Left renal pelvis (tissue), 4 donors: ENCODE measurements at regions not wholly inside any gene's neighbourhood (a gene's known extent, or its start where the extent isn't known, plus 50 kb on each side); places are given as distances from the start of the nearest gene placed in this dataset.

Source experiments
- DNase-seq, 4 donors: peaks; one replicate each; pipeline ENCODE4 v3.0.0-alpha.2; 2013; ENCODE audit warnings: low read depth in 4 of 4, low spot score in 3 of 4

- no peak for DNase-seq
Measured at GRCh38 chr10:8227246-8227645, 172.8 kb downstream of the GATA3 start.

DNA sequence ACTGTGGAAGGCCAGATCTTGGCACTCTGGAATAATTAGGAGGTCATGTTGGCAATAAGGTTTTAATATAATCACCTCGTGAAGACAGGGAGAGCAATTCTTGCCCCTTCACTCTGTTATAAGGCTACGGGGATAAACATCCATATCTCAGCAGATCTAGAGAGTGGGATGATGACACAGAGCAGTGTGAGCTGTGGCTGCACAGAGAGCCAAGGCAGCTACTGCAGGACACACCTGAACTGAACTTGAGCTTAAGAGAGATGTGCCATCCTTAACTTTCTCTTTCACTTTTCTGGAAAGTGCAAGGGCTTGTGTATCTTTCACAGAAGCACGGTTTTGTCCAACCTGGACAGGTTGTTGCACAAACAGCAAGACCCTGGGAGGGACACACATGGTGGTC, 174.7 kb downstream of the GATA3 start:
- DNase-seq = no peak

- DNase-seq = no peak
Measured at GRCh38 chr10:8230902-8231301, 176.4 kb downstream of the GATA3 start.

- DNase-seq = no peak
Measured at GRCh38 chr10:8233049-8233448, 178.6 kb downstream of the GATA3 start.

GRCh38 chr10:8233832-8234259, 179.4 kb downstream of the GATA3 start:
- DNase-seq = no peak

DNA sequence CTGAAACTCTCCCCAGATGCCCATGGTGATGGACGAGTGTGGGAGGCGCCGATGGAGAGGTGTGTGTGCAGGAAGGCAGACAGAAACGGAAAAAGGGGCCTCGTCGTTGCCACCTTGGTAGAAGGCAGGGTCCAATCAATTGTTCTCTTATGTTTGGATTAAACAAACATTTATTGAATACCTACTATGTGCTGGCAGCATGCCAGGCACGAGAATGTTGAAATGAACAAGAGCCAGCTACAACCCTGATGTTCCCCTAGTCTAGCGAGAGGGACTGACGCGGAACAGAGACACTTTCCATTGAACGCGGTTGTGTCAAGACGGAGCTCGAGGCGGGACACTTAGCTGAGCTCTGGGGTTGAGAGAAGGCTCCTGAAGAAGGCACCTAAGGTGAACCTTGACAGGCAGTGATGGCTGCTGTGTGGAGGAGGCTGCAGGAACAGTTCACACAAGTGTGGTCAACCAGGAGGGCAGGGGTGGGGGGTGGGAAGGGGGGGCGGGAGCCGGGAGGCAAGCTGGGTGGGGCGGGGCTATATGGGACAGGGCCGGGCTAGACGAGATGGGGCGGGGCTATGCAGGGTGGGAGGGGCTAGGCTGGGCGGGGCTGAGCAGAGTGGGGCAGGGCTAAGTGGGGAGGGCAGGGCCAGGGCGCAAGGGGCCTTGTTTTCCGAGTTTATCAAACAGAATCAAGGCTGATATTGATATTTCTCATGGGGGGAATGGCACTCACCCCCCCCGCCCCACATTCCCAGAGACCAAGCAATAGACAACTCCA, 181.0 kb downstream of the GATA3 start:
- no peak for DNase-seq

- no peak for DNase-seq
Measured at GRCh38 chr10:8238986-8239385, 184.5 kb downstream of the GATA3 start.

- no peak for DNase-seq
Measured at GRCh38 chr10:8240861-8241260, 186.4 kb downstream of the GATA3 start.

- no peak for DNase-seq
Measured at GRCh38 chr10:8242295-8242872, 187.9 kb downstream of the GATA3 start.

GRCh38 chr10:8245131-8245813, 190.8 kb downstream of the GATA3 start:
- DNase-seq = no peak

DNA sequence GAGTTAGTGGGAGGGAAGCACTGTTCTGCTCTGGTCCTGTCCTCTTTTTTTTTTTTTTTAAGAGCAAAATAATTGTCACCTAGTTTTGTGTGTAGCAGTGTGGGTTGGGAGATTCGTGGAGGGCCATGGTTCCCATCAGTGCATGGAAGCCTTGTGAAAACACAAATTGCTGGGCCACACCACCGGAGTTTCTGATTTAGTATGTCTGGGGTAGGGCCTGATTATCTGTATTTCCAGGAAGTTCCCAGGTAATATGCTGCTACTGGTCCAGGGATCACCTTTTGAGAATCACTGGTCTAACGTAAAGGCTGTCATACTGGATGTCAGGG, 191.3 kb downstream of the GATA3 start:
- DNase-seq = no peak

DNA sequence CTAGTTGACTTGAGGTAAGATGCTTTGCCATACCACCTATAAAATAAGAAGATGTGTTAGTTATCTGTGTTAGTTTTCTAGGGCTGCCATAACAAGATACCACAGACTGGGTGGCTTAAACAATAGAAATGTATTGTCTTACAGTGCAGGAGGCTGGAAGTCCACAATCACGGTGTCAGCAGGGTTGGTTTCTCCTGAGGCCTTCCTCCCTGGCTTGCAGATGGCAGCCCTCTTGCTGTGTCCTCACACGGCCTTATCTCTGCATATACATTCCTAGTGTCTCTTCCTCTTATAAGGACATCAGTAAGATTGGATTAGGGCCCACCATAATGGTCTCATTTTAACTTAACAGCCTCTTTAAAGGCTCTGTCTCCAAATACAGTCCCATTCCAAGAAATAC, 192.1 kb downstream of the GATA3 start:
- DNase-seq = no peak

DNA sequence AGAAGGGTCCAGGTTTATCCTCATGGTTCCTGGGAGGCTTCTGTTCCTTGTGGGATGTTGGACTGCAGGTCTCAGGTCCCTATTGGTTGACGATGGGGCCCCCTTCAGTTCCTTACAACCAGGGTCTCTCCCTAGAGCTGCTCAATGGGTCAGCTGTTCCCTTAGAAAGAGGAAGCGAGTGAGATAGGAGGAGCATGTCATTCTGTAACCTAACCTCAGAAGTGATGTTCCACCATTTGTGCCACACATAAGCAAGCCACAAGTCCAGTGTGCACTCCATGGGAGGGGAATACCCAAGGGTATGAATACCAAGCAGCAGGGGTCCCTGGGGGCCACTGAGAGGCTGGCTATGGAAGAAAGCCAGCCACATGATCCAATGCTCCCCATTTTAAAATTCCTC, 192.7 kb downstream of the GATA3 start:
- no peak for DNase-seq

DNA sequence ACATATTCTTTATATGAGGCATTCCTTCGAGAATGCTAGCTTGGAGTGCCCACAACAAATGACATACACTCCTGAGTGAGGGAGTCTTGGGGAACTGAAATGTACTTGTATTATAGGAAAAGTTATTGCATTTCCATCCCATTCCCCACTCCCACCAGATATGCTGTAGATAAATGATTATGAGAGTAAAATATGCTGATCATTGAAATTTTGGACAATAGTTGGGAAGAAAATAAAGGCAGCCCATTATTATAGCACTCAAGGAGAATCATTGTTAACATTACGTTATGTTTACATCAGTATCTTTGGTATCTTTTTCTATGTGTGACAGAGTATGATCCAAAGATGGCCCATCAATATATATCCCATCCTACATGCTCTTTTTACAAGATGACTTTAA, 194.4 kb downstream of the GATA3 start:
- DNase-seq = no peak

DNA sequence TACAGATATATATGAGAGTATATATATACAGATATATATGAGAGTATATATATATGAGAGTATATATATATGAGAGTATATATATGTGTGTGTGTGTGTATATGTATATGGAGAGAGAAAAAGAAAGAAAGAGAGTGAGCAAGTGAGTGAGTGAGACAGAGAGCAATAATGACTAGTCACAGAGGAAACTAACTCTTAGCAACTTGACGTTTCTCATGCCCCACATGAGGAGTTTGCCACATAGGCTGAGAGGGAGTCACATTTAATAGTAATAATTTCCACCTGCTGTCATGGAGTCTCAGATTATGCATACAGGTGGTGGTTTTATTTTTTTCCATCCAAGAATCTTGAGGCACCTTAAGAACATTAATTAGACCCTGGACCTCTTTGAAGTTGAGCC, 199.9 kb downstream of the GATA3 start:
- no peak for DNase-seq

- DNase-seq = no peak
Measured at GRCh38 chr10:8255301-8255700, 200.8 kb downstream of the GATA3 start.

- DNase-seq = no peak
Measured at GRCh38 chr10:8260645-8261044, 206.2 kb downstream of the GATA3 start.

DNA sequence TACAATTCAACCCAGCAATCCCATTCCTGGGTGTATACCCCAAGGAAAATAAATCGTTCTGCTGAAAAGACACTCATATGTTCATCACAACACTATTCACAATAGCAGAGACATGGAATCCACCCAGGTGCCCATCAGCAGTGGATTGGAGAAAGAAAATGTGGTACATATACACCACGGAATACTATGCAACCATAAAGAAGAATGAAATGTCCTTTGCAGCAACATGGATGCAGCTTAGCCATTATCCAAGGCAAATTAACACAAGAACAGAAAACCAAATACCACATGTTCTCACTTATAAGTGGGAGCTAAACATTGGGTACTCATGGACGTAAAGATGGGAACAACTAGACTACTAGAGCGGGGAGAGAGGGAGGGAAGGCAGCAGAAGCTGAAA, 207.8 kb downstream of the GATA3 start:
- no peak for DNase-seq

DNA sequence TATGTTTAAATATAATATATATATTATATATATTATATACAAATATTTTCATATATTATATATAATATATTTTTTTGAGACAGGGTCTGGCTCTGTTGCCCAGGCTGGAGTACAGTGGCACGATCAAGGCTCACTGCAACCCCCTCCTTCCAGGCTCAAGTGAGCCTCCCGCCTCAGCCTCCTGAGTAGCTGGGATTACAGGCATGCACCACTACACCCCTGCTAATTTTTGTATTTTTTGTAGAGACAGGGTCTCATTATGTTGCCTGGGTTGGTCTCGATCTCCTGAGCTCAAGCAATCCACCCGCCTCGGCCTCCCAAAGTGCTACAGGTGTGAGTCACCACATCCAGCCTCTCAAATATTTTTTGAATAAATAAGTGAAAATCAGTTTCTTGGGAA, 215.5 kb downstream of the GATA3 start:
- DNase-seq = no peak

DNA sequence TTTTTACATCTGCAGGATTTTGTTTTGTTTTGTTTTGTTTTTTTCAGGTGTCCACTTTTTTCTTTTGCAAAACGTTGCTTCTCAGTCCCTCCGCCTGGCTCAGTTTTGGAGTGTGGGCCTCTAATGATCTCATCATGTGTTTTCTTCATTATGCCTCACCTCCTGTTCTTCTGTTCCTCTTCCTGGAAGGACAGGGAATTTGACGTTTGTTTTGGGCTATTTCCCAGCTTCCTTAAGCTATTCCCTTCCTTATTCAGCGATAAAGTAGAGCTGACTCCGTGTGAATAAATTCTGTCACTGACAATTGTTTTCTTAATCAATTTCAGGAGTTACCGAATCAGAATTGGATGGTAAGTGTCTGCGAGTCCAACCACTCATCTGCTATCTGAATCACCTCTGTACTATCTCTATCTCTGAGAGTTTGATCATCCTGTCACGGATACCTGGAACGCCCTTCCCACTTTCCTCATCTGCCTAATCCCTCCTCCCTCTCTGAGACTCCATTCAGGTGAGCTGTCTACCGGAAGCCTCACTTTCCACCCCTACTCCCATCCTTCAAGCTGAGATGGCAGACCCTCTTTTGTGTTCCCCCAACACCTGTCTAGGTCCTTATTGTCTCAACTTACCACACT, 218.4 kb downstream of the GATA3 start:
- DNase-seq = no peak

- DNase-seq = no peak
Measured at GRCh38 chr10:8273749-8274148, 219.3 kb downstream of the GATA3 start.

DNA sequence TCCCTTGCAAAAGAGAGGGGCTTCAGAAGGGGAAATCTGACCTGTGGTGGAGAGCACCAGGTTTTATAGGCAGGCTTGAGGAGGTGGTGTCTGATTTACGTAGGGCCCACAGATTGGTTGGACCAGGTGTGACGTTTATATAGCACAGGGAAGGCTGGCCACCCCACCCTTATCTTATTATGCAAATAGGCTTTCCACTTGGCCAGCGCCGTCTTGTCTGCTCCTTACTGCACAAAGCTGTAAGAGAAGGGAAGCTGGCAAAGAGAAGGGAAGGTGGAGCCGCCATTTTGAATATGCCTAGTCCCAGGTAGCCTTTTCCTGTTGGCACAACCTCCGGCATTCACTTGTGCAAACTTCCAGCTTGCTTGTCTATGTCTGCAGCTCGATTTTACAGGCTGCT, 221.4 kb downstream of the GATA3 start:
- DNase-seq = no peak
